ENCODE measurements at regions not wholly inside any gene's neighbourhood (a gene's known extent, or its start where the extent isn't known, plus 50 kb on each side); places are given as distances from the start of the nearest gene placed in this dataset.

DNA sequence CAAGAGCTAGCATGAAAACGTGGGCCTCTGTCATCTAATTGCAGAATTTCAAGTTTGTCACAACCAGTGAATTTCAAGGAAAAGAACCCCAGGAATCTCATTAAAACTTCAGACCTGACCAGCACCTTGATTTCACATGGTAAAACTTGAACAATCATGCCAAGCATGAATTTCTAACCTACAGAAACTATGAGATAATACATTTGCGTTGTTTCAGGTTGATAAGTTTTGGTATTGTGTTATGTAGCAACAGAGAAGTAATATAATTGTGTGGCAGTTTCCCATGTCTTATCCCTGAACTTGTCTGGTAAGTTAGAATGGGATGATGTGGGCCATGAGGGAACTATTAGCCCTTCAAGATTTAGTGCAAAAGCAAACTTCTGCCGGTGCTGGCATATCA lies 530.1 kb downstream of the ANKRD7 start:
- Mint-ChIP-seq H3K27ac (no peak overlapping the region), H3K27me3 (ENCODE audit: low read depth) (no peaks in the 10 kb centered on the region), H3K4me3 (no peak overlapping the region), H3K9me3 (peaks cover 2 to 4% of the 10 kb centered on the region in 2 donors), H3K36me3 (ENCODE audit: insufficient read depth in 2 of 2) (peaks cover 0 to 1% of the 10 kb centered on the region in 2 donors), H3K4me1 (ENCODE audit: low read depth) (no peaks in the 10 kb centered on the region)
- ATAC-seq (replicated peaks in 1 of 2) (no peak), DNase-seq (no peak)

DNA sequence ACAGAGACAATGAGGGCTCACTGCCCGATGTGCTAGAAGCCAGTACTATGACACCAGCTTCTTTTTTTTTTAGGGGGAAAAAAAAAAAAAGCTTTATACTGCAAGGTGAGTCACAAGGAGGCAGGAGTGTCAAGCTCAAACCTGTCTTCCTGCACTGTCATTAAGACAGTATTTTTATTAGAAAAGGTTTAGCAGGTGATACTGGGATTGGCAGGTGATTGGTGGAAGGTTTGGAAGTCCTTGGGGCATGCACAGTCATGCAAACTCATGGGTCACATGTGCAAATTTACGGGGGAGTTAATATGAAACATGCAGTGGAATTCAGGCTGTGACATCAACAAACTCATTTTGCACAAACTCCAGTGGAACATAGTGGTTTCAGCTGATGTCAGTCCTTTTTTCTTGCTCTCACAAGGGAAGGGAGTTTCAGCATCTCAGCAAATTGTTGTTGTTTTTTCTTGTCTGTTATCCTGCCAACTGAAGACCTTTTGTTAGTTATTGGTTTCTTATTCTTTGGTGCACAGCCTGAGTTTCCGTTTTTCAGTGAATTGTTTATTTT lies 530.6 kb downstream of the ANKRD7 start:
- Mint-ChIP-seq H3K27ac (no peak overlapping the region), H3K4me3 (no peak overlapping the region), H3K9me3 (peaks cover 2 to 4% of the 10 kb centered on the region in 2 donors), H3K4me1 (ENCODE audit: low read depth) (no peaks in the 10 kb centered on the region), H3K27me3 (ENCODE audit: low read depth) (no peaks in the 10 kb centered on the region), H3K36me3 (ENCODE audit: insufficient read depth in 2 of 2) (peaks cover 0 to 1% of the 10 kb centered on the region in 2 donors)
- no peak for ATAC-seq (replicated peaks in 1 of 2)
- DNase-seq, result no peak

DNA sequence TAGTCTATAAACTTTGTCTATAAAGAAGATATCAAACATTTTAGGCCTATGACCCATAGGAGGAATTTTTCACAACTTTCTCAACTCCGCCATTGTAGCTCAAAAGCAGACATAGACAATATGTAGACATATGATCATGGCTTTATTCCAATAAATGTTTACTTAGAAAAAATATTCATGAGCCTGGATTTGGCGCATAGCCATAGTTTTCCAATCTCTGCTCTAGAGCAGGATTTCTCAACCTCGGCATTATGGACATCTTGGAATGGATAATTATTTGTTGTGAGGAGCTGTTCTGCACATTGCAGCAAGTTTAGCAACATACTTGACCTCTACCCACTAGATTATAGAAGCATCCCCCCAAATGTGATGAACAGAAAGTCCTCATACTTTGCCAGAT lies 532.6 kb downstream of the ANKRD7 start:
- Mint-ChIP-seq H3K36me3 (ENCODE audit: insufficient read depth in 2 of 2) (peaks cover 0 to 1% of the 10 kb centered on the region in 2 donors), H3K27ac (no peak overlapping the region), H3K4me3 (no peak overlapping the region), H3K4me1 (ENCODE audit: low read depth) (no peaks in the 10 kb centered on the region), H3K27me3 (ENCODE audit: low read depth) (no peaks in the 10 kb centered on the region), H3K9me3 (peaks cover 0 to 4% of the 10 kb centered on the region in 2 donors)
- no peak for ATAC-seq (replicated peaks in 1 of 2)
- no peak for DNase-seq

DNA sequence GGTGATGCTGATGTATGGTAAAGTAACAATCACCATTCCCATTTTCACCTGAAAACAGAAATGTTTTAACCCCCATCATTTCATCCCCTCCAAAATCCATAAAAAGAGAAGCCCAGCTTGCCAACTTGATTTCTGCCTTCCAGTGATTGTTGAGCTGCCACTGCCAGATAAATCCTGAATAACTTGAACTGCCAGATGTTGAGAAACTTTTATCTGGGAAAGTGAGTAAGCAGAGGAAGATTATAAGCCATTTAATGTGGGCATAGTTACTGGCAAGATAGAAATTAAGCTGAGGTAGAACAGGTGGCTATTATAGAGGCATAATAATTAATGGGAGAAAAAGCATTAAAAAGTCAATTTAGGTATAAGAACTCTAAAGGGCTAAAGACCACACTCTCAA lies 534.1 kb downstream of the ANKRD7 start:
- Mint-ChIP-seq H3K4me1 (ENCODE audit: low read depth) (no peaks in the 10 kb centered on the region), H3K27ac (no peak overlapping the region), H3K4me3 (no peak overlapping the region), H3K9me3 (peaks cover 0 to 4% of the 10 kb centered on the region in 2 donors), H3K36me3 (ENCODE audit: insufficient read depth in 2 of 2) (peaks cover 0 to 1% of the 10 kb centered on the region in 2 donors), H3K27me3 (ENCODE audit: low read depth) (no peaks in the 10 kb centered on the region)
- DNase-seq, result no peak
- ATAC-seq (replicated peaks in 1 of 2), result no peak

DNA sequence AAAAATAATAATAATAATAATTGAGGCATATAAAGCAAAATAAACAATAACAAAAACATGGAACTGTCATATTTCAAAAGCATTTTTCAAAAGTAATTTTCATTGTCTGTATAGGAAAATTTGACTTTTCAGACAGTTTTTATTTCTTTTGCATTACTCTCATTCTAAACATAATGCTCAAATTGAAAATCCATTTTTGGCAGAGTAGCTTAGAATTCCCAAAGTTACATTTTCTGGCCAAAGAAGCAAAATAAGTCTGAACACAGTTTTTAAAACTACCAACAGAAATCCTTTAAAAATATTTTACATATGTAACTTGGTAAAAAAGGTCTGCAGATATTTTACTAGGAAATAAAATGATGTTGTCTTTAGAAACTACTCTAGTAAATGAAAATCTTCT lies 535.4 kb downstream of the ANKRD7 start:
- no peak overlapping the region for H3K4me3 Mint-ChIP-seq
- ATAC-seq (replicated peaks in 1 of 2), result no peak
- H3K4me1 Mint-ChIP-seq (ENCODE audit: low read depth), result no peaks in the 10 kb centered on the region
- H3K9me3 Mint-ChIP-seq, result peaks cover 2% of the 10 kb centered on the region in 2 donors
- H3K36me3 Mint-ChIP-seq (ENCODE audit: insufficient read depth in 2 of 2), result peaks cover 0 to 1% of the 10 kb centered on the region in 2 donors
- no peaks in the 10 kb centered on the region for H3K27me3 Mint-ChIP-seq (ENCODE audit: low read depth)
- no peak for DNase-seq
- no peak overlapping the region for H3K27ac Mint-ChIP-seq

DNA sequence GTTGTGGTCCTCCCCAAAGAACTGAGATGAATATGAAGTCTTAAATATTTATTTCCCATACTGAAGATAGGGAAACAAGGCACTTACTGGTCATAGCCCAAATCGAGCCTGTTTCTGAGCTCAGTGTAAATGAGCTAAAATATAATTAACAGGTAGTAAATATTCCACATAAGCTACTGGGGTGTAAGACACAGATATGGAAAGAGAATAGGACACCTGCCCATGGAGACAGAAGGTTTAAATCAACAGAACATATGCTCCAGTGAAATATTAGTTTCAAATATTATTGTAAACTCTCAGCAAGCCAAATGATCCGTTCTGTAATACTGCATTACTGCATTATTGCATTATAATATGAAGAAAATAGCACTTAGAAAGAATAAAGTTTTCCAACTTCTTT lies 537.9 kb downstream of the ANKRD7 start:
- H3K4me3 Mint-ChIP-seq, result no peak overlapping the region
- ATAC-seq (replicated peaks in 1 of 2) (no peak), DNase-seq (no peak)
- H3K4me1 Mint-ChIP-seq (ENCODE audit: low read depth), result no peaks in the 10 kb centered on the region
- no peaks in the 10 kb centered on the region for H3K27me3 Mint-ChIP-seq (ENCODE audit: low read depth)
- peaks cover 2 to 4% of the 10 kb centered on the region in 2 donors for H3K9me3 Mint-ChIP-seq
- no peak overlapping the region for H3K27ac Mint-ChIP-seq
- peaks cover 0 to 1% of the 10 kb centered on the region in 2 donors for H3K36me3 Mint-ChIP-seq (ENCODE audit: insufficient read depth in 2 of 2)

DNA sequence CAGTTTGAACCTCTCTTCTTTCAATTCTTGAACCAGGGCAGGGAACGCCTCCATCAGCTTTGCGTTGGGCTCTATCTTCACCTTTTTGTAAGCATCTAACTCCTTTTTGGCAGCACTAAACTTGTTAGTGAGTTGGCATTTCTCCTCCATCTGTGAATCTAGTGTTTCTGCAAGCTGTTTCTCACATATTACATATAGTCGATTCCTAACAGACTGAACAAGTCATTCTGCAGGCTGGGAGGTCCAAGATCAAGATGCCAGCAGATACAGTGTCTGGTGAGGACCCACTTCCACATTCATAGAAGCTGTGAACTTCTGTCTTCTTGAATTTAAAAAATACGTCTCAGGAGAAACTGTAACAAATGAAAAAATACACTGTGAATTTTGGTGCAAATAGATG lies 539.7 kb downstream of the ANKRD7 start:
- no peaks in the 10 kb centered on the region for H3K27me3 Mint-ChIP-seq (ENCODE audit: low read depth)
- H3K36me3 Mint-ChIP-seq (ENCODE audit: insufficient read depth in 2 of 2), result peaks cover 0 to 1% of the 10 kb centered on the region in 2 donors
- H3K4me1 Mint-ChIP-seq (ENCODE audit: low read depth), result no peaks in the 10 kb centered on the region
- no peak overlapping the region for H3K4me3 Mint-ChIP-seq
- no peak overlapping the region for H3K27ac Mint-ChIP-seq
- peaks cover 4% of the 10 kb centered on the region in 2 donors for H3K9me3 Mint-ChIP-seq
- DNase-seq (no peak), ATAC-seq (replicated peaks in 1 of 2) (no peak)

DNA sequence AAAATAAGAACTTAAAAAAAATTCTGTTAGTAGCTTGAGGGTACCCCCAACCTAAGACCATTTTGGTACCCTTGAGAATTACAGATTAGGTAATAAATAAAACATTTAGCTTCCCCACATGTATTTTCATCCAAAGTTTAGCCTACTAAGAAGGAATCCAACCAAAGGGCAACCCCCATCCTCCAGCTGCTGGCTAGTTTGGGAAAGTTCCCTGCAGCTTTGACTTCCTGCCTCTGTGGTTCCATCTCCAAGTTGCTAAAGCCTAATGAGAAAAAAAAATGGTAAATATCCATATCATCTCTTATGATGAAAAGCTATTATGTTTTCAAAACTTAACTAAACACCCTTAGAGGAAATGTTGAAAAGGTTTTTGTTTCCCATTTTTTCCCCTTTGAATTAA lies 547.2 kb downstream of the ANKRD7 start:
- peaks cover 2 to 6% of the 10 kb centered on the region in 2 donors for H3K9me3 Mint-ChIP-seq
- H3K4me3 Mint-ChIP-seq, result no peak overlapping the region
- ATAC-seq (replicated peaks in 1 of 2), result no peak
- no peaks in the 10 kb centered on the region for H3K27me3 Mint-ChIP-seq (ENCODE audit: low read depth)
- H3K4me1 Mint-ChIP-seq (ENCODE audit: low read depth), result no peaks in the 10 kb centered on the region
- no peaks in the 10 kb centered on the region for H3K36me3 Mint-ChIP-seq (ENCODE audit: insufficient read depth in 2 of 2)
- no peak overlapping the region for H3K27ac Mint-ChIP-seq
- no peak for DNase-seq

DNA sequence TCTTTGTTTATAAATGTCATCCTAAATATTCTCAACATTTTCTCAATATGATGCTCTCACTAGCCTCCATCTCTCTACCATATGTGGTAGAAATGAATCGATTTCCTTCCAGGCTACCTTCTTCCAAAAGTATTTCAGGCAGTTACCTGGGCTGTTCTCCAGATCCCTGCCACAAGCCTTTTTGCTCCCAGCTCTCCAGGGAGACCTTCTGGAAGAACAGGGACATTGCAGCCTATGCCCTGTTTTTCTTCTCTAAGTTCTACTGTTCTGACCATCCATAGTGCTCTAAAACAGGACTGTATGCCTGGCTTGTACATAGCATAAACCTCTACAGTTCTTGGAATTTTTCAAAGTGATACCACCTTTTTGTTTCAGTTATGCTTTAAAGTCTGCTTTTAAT lies 552.8 kb downstream of the ANKRD7 start:
- Mint-ChIP-seq H3K27ac (no peak overlapping the region), H3K36me3 (ENCODE audit: insufficient read depth in 2 of 2) (no peaks in the 10 kb centered on the region), H3K9me3 (peaks cover 2 to 12% of the 10 kb centered on the region in 2 donors), H3K4me1 (ENCODE audit: low read depth) (no peaks in the 10 kb centered on the region), H3K4me3 (no peak overlapping the region), H3K27me3 (ENCODE audit: low read depth) (no peaks in the 10 kb centered on the region)
- no peak for DNase-seq
- ATAC-seq (replicated peaks in 1 of 2), result no peak

DNA sequence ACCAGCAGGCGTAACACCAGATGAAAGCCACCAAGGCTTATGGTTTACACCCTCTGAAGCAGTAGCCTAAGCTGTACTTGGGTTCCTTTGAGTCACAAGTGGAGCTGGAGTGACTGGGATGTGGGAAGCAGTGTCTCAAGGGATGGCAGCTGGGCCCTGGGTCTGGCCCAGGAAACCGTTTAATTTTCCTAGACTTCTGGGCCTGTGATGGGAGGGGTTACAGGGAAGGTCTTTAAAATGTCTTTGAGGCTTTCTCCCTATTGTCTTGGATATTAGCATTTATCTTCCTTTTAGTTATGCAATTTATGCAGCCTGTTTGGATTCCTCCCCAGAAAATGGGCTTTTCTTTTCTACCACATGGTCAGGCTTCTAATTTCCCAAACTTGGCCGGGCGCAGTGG lies 568.2 kb downstream of the ANKRD7 start:
- H3K27ac Mint-ChIP-seq, result no peak overlapping the region
- no peak for ATAC-seq (replicated peaks in 1 of 2)
- no peaks in the 10 kb centered on the region for H3K36me3 Mint-ChIP-seq (ENCODE audit: insufficient read depth in 2 of 2)
- DNase-seq, result no peak
- H3K4me1 Mint-ChIP-seq (ENCODE audit: low read depth), result no peaks in the 10 kb centered on the region
- H3K4me3 Mint-ChIP-seq, result no peak overlapping the region
- H3K9me3 Mint-ChIP-seq, result peaks cover 2 to 9% of the 10 kb centered on the region in 2 donors
- no peaks in the 10 kb centered on the region for H3K27me3 Mint-ChIP-seq (ENCODE audit: low read depth)

DNA sequence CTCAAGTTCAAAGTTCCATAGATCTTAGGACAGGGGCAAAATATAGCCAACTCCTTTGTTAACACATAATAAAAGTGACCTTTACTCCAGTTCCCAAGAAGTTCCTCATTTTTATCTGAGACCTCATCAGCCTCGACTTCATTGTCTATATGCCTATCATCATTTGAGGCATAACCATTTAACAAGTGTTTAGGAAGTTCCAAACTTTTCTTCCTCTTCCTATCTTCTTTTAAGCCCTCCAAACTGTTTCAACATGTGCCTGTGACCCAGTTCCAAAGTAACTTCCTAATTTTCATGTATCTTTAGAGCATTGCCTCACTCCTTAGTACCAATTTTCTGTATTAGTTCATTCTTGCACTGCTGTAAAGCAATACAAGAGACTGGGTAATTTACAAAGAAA lies 569.1 kb downstream of the ANKRD7 start:
- DNase-seq (no peak), ATAC-seq (replicated peaks in 1 of 2) (no peak)

DNA sequence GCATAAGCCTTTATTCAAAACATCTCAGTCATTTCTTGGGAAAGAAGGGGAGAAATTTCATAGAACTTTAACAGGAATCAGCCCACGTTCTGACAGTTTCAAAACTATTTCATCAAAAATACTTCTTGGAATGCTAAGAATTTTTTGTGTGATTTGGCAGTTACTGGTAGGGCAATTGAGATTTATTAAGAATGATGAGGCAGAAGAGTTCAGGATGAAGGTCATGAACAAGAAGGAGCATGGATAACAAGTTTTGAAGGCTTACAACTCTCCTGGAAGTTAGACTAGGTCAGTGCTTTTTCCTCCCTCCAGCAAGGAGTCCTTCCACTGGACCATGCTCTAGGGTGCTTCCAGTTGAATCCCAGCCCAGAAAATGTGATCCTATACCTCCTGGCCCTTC lies 569.9 kb downstream of the ANKRD7 start:
- ATAC-seq (replicated peaks in 1 of 2), result no peak
- Mint-ChIP-seq H3K27me3 (ENCODE audit: low read depth) (no peaks in the 10 kb centered on the region), H3K9me3 (peaks cover 6 to 9% of the 10 kb centered on the region in 2 donors), H3K27ac (no peak overlapping the region), H3K36me3 (ENCODE audit: insufficient read depth in 2 of 2) (no peaks in the 10 kb centered on the region), H3K4me3 (no peak overlapping the region), H3K4me1 (ENCODE audit: low read depth) (no peaks in the 10 kb centered on the region)
- DNase-seq, result no peak

More for the DNA sequence above, 569.1 kb downstream of the ANKRD7 start:
- Mint-ChIP-seq H3K9me3 (peaks cover 6 to 9% of the 10 kb centered on the region in 2 donors), H3K27ac (no peak overlapping the region), H3K27me3 (ENCODE audit: low read depth) (no peaks in the 10 kb centered on the region), H3K4me3 (no peak overlapping the region), H3K4me1 (ENCODE audit: low read depth) (no peaks in the 10 kb centered on the region), H3K36me3 (ENCODE audit: insufficient read depth in 2 of 2) (no peaks in the 10 kb centered on the region)

DNA sequence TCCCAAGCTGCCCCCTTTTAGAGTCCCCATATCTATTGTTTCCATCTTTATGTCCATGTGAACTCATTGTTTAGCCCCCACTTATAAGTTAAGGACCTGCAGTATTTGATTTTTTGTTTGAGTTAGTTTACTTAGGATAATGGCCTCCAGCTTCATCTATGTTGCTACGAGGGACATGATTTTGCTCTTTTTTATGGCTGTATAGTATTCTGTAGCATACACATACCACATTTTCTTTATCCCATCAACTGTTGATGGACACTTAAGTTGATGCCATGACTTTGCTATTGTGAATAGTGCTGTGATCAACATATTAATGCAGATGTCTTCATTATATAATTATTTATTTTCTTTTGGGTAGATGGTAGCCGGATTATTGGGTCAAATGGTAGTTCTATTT lies 576.9 kb downstream of the ANKRD7 start:
- no peaks in the 10 kb centered on the region for H3K4me1 Mint-ChIP-seq (ENCODE audit: low read depth)
- DNase-seq (no peak), ATAC-seq (replicated peaks in 1 of 2) (no peak)
- no peak overlapping the region for H3K4me3 Mint-ChIP-seq
- H3K27ac Mint-ChIP-seq, result no peak overlapping the region
- H3K36me3 Mint-ChIP-seq (ENCODE audit: insufficient read depth in 2 of 2), result peaks cover 0 to 3% of the 10 kb centered on the region in 2 donors
- no peaks in the 10 kb centered on the region for H3K27me3 Mint-ChIP-seq (ENCODE audit: low read depth)
- peaks cover 9 to 13% of the 10 kb centered on the region in 2 donors for H3K9me3 Mint-ChIP-seq

DNA sequence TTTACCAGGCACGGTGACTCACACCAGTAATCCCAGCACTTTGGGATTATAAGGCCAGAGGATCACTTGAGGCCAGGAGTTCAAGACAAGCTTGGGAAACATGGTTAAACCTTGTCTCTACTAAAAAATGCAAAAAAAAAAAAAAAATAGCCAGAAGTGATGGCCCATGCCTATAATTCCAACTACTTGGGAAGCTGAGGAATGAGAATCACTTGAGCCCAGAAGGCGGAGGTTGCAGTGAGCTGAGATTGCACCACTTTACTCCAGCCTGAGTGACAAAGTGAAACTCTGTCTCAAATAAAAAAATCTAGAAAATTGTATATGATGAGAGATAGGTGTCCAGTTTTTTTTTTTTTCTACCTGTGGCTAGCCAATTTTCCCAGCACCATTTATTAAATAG lies 578.2 kb downstream of the ANKRD7 start:
- Mint-ChIP-seq H3K4me1 (ENCODE audit: low read depth) (no peaks in the 10 kb centered on the region), H3K9me3 (peaks cover 9 to 13% of the 10 kb centered on the region in 2 donors), H3K27me3 (ENCODE audit: low read depth) (no peaks in the 10 kb centered on the region), H3K36me3 (ENCODE audit: insufficient read depth in 2 of 2) (peaks cover 0 to 3% of the 10 kb centered on the region in 2 donors), H3K4me3 (no peak overlapping the region), H3K27ac (no peak overlapping the region)
- ATAC-seq (replicated peaks in 1 of 2) (no peak), DNase-seq (no peak)

Measured in activated T-cell treated with anti-CD3 and anti-CD28 coated beads, Interleukin-2, amount 50 U/mL, for 72 hours (primary cell).